HG02588 (cell line): ENCODE measurements at regions not wholly inside any gene's neighbourhood (a gene's known extent, or its start where the extent isn't known, plus 50 kb on each side); places are given as distances from the start of the nearest gene placed in this dataset.

Experiments used
- ATAC-seq: cut with Tn5 transposase; IDR thresholded peaks from one replicate; pipeline ENCODE4 v1.9.1; 2021; ENCODE audit warnings: mild to moderate bottlenecking, moderate library complexity; ENCODE audit not compliant: unreplicated experiment

- ATAC-seq = no peak
These were observed 267.3 kb downstream of the MTX2 start for GRCh38 chr2:176536439-176537133.

DNA sequence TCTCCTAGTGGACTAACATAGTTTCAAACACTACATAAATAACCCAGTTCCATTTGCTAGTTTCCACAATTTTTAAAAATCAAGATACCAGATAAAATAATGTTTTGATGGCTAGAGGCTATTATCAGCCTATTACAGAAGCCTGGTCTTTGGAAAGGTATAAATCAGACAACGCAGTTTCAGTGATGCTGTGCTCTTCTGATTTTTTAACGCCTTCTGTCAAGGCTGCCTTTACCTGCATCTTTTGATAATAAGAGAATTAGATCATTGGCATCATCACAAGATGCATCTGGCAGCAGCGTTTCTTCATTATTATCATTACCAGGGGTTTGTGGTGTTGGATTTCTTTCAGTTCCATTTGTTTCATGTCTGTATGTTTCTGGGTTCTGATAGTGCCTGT lies 268.7 kb downstream of the MTX2 start:
- ATAC-seq = no peak

DNA sequence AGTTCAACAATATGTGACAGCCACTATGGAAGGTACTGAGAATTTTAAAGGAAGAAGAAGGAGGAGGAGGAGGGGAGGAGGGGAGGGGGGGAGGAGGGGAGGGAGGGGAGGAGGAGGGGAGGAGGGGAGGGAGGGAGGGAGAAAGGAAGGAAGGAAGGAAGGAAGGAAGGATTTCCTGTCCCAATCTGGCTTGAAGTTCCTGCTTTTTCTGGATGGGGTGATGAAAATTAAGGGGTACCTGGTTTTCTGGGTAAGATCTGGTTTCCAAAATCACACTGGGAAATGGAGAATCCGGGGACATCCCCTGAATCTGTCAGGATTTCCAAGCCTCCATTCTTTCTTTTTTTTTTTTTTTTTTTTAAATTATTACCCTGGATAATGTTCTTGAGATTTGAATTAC lies 271.8 kb downstream of the MTX2 start:
- ATAC-seq = no peak

DNA sequence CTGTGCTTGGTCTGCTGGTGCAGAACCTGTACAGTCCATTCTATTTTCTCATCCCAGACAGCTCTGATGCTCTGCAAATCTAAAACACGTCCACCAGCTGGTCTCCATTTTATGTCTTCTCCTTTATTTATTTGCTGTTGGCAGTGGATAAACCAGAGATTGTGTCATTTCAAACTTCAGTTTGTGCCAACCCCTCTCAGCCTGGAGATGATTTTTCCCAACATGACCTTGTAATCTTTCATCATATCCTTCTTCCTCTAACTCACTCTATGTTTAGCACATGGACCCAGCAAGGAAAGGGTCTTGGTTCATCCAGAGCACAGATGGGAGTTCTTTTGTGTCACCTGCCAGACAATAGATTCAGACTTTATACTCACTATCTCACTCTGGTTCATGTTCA lies 273.2 kb downstream of the MTX2 start:
- no peak for ATAC-seq

- ATAC-seq = no peak
These were observed 275.3 kb downstream of the MTX2 start for GRCh38 chr2:176544557-176544956.

DNA sequence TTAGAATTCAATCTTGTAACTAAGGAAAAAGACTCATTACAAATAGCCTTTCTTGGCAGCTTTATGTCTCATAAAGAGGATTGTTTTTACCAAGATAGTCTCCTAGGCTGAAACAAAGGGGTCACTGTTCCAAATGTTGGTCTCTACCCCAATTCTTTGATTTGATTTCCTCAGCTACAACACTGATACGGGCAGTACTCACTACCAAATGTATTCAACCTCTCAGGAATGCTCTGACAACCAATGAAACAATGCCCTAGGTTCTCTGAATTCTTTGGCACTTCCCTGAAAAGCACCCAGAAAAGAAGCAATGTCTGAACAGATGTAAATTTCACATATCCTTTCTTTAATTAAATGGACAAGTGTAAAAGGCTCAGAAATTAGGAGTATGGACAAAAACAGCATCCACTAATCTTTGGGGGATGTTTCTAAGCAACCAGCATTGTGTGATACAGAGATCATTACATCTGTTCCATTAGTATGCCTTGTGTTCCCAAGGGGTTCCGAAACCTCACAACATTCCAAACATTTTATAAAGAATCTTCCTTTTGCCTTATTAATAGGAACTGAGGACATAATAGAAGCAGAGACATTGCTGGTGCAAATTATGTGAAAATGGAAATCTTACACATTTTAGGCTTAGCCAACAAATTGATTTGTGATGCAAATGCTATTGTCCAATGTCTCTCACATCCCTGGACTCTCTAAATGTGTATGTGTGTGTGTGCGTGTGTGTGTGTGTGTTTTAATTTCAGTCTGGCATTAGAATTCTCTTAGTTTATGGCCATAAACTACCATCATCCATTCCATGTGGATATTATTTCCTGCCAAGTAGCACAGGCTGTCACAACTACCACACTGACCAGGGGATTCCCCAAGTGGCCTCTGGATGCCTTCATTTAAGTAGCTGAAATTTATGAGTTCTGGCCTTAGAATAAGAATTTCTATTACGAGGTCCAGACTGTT lies 276.0 kb downstream of the MTX2 start:
- no peak for ATAC-seq

DNA sequence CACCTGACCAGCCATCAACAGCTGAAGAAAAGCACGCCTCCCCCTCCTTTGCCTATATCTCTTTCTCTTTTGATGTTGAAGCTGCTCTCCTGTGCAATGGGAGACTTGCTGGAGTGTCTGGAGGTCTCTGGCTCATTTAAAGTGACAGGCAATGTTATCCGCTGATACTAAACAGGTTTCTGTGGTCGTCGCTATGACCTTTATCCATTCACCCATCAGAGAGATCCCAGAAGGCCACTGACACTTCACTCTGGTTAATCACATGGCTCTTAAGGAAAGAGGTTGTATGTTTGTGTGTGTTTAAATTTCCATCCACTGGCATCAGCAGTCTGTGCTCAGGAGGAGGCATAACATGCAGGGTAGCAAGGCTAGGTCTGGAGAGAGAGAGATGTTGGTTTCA lies 277.3 kb downstream of the MTX2 start:
- no peak for ATAC-seq

DNA sequence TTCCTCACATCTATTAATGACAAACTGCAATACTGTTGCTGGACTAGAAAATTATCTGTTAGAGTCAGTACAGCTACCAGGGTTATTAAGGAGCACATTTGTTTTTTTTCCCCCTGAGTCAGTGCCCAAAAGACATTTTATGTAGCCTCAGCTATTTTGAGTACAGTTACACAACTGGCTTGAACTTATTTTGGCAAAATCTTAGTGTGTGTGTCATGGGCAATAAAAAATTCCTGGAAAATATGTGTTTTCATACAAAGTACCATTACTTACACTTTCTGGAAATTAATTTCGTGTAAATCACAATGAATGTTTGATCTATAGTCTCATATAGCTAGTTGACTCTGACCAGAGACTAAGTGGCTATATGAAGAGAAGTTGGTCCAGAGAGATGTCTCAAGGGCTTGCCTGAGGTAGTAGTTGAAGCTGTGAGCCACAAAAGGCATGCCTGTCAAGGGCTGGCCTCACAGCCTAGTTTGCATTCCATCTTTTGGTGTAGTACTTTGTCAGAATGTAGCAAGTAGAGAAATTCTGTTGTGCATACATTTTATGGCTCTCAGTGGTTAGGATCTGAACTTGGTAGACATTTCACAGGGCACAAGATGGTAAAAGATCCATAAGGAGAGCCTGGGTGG lies 283.4 kb downstream of the MTX2 start:
- no peak for ATAC-seq

DNA sequence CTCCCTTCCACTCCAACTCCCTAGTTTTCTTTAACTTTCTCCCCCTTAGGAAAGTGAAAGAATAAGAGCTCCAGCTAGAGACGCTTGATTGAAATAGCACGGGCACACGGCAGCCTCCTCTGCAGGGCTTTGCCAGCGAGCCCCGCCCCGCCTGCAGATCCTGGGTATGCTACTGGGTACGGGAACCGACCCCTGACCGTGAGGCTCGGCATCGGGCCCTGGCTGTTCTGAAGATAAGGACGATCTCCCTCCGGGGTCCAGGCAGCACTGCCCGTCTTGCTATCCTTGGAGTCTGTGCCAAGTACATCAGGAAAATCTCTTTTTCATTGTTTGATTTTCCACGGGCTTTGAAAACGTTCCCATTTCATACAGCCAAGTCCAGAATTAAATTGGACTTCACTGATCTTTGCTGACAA lies 284.5 kb downstream of the MTX2 start:
- no peak for ATAC-seq

DNA sequence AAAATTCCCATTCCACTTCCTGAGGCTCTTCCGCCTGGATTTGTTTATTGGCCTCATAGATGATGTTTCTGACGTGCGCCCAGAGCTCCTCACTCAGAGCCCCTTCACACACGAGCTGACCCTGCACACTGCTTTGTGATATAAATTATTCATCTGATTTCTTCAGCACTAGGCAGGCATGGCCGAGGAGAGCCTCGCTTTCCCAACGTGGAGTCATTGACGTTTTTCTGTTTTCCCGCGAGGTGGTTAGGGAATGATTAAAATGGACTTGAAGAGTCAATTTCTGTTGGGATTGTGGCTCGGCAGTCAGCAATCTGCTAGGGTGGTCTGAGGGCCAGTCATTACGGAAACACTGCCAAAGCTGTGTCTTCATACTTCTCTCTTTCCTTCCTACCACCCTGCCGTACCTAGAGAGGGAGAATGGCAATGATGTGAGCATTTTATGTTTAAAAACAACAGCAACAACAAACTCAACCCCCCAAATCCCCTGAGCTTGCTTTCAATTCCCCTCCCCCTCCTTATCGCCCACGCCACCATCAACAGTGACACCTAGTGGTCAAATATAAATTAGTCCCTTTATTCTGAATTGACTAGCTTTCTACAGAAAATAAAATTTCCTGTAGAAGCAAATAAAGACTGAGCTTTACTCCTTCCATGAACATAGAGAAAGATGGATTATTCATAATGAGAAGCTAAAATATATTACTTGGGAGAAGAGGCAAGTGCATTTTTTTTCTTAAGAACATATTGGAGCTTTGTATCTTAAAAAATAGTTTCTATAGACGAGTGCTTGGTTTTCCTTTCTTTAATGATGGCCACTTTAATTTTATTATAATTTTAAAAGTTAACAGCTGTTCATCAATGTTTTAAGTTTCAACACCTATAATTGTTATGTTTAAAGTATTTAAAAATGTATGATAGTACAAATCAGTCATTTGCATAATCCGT lies 285.1 kb downstream of the MTX2 start:
- no peak for ATAC-seq

GRCh38 chr2:176555112-176555511 lies 285.9 kb downstream of the MTX2 start:
- no peak for ATAC-seq

DNA sequence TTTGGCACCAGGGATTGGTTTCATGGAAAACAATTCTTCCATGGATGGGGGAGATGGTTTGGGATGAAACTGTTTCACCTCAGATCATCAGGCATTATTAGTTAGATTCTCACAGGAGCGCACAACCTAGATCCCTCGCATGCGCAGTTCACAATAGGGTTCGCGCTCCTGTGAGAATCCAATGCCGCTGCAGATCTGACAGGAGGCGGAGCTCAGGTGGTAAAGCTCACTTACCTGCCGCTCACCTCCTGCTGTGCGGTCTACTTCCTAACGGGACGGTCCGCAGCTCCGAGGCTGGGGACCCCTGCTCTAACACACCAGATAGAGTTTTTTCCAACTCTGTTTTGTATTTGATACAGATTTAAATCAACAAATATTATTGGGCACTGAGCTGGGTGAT lies 286.5 kb downstream of the MTX2 start:
- ATAC-seq = no peak

DNA sequence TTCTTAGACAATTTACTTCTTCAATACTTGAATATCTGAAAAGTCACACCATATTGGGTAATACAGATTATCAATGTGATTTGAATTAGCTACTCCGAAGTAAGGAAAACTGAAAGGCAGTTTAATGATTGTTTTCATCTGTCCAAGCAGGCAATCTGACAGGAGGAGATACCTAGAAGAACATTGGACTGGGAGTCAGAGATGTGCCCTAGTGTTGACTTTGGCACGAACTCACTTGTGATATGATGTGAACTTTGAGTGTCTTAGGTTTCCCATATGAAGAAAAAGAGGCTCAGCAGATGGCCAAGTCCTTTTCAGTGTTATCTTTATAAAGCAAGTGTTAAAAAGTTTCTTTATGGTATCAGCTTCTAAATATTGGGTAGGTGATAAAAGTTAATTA lies 287.1 kb downstream of the MTX2 start:
- no peak for ATAC-seq

DNA sequence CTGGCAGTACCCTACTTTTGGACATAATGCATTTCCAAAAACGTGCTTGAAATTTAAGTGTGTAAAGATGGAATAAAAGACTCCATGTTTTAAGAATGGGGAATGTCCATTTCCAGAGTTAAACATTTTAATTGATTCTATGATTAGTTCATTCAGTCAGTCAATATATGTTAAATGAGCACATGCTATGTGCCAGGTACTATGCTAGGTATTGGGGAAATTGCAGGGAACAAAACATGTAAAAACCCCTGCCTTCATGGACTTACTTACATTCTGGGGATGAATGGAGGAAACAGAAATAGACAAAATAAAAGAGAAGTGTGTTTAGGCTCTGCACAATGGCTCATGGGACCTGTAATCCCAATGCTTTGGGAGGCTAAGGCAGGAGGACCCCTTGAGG lies 288.6 kb downstream of the MTX2 start:
- ATAC-seq = no peak

- ATAC-seq = no peak
These were observed 289.4 kb downstream of the MTX2 start for GRCh38 chr2:176558574-176559140.

GRCh38 chr2:176560296-176560695 lies 291.1 kb downstream of the MTX2 start:
- ATAC-seq = no peak

DNA sequence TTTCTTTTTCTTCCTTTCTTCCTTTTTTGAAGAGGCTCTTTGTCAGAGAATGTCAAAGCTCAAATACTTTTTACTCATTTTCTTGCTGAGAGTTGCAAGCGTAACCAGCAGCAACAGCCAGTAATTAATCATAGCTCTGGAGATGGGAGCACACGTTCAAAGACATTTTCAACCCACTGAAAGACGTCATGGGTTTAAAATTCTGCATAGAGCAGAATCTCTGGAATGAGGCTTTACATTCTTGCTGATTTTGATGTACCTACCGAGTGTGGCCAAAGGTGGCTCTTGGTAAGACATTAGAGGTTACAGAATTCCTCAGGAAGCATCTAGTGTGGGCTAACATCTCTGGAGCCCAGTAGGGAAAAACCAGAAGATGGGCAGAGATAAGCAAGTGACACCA lies 292.5 kb downstream of the MTX2 start:
- ATAC-seq = no peak

- ATAC-seq = no peak
These were observed 293.3 kb downstream of the MTX2 start for GRCh38 chr2:176562359-176563078.

GRCh38 chr2:176565641-176566323 lies 296.5 kb downstream of the MTX2 start:
- no peak for ATAC-seq
